Stimulated activated CD4-positive, alpha-beta T cell treated with anti-CD3 and anti-CD28 coated beads, Interleukin-12 subunit alpha, Interleukin-12 subunit beta, amount 100 ng/mL, for 24 hours (primary cell): ENCODE measurements at regions not wholly inside any gene's neighbourhood (a gene's known extent, or its start where the extent isn't known, plus 50 kb on each side); places are given as distances from the start of the nearest gene placed in this dataset.
"Not testable (repeated sequence)": the region's sequence is repeated elsewhere in the genome, so short reads cannot be mapped to it uniquely, and the experiment has no call there.

Experiments used
- DNase-seq, 2 experiments: peaks; one replicate each; pipeline ENCODE4 v3.0.0-alpha.2; 2020; ENCODE audit warnings: low read depth in 2 of 2

- DNase-seq = no peak
Observed at GRCh38 chr10:23955456-23956225, 253.3 kb upstream of the KIAA1217 start.

- no peak for DNase-seq
Observed at GRCh38 chr10:23965123-23965522, 243.8 kb upstream of the KIAA1217 start.

GRCh38 chr10:23965880-23966279 lies 243.1 kb upstream of the KIAA1217 start:
- DNase-seq = no peak

GRCh38 chr10:23966504-23967051 lies 242.4 kb upstream of the KIAA1217 start:
- DNase-seq = no peak

GRCh38 chr10:23968301-23968700 lies 240.6 kb upstream of the KIAA1217 start:
- DNase-seq = no peak

GRCh38 chr10:23974746-23975272 lies 234.1 kb upstream of the KIAA1217 start:
- no peak for DNase-seq

GRCh38 chr10:23975431-23975830 lies 233.5 kb upstream of the KIAA1217 start:
- no peak for DNase-seq

- DNase-seq = no peak
Observed at GRCh38 chr10:23976275-23976674, 232.7 kb upstream of the KIAA1217 start.

- no peak for DNase-seq
Observed at GRCh38 chr10:23978317-23978716, 230.6 kb upstream of the KIAA1217 start.

- DNase-seq = no peak
Observed at GRCh38 chr10:23980094-23980493, 228.8 kb upstream of the KIAA1217 start.

- no peak for DNase-seq
Observed at GRCh38 chr10:23981520-23982309, 227.2 kb upstream of the KIAA1217 start.

- not testable (repeated sequence) for DNase-seq
Observed at GRCh38 chr10:23984405-23984804, 224.5 kb upstream of the KIAA1217 start.

GRCh38 chr10:23988006-23988405 lies 220.9 kb upstream of the KIAA1217 start:
- DNase-seq = no peak

- peak in 1 of 2 experiments; percentile 36 for DNase-seq
Observed at GRCh38 chr10:23994459-23995046, 214.4 kb upstream of the KIAA1217 start.

GRCh38 chr10:23999445-23999844 lies 209.5 kb upstream of the KIAA1217 start:
- DNase-seq = no peak

- DNase-seq = no peak
Observed at GRCh38 chr10:24000271-24000813, 208.6 kb upstream of the KIAA1217 start.

GRCh38 chr10:24006741-24007140 lies 202.2 kb upstream of the KIAA1217 start:
- no peak for DNase-seq

- no peak for DNase-seq
Observed at GRCh38 chr10:24007359-24007758, 201.6 kb upstream of the KIAA1217 start.

- no peak for DNase-seq
Observed at GRCh38 chr10:24008164-24009091, 200.5 kb upstream of the KIAA1217 start.

GRCh38 chr10:24009115-24009514 lies 199.8 kb upstream of the KIAA1217 start:
- DNase-seq = no peak

GRCh38 chr10:24009736-24010135 lies 199.2 kb upstream of the KIAA1217 start:
- no peak for DNase-seq
